D721Med (cell line): ENCODE measurements at regions not wholly inside any gene's neighbourhood (a gene's known extent, or its start where the extent isn't known, plus 50 kb on each side); places are given as distances from the start of the nearest gene placed in this dataset.
"Not testable (repeated sequence)": the region's sequence is repeated elsewhere in the genome, so short reads cannot be mapped to it uniquely, and the experiment has no call there.

Experiments used
- DNase-seq: peaks from one replicate; pipeline ENCODE4 v3.0.0; 2011; ENCODE audit warnings: low spot score; ENCODE audit not compliant: insufficient read length
- FAIRE-seq: peaks from 2 replicates; lab custom pipeline; 2011; peaks lifted over from hg19 to GRCh38; lab: Jason Lieb, UNC
- TF ChIP-seq, protein P1 (sequence below): IDR thresholded peaks from 2 replicates; pipeline ENCODE4 v1.5.1; 2012; ENCODE audit warnings: mild to moderate bottlenecking, control low read depth; ENCODE audit not compliant: insufficient read depth; ENCODE audit errors: missing control alignments

DNA sequence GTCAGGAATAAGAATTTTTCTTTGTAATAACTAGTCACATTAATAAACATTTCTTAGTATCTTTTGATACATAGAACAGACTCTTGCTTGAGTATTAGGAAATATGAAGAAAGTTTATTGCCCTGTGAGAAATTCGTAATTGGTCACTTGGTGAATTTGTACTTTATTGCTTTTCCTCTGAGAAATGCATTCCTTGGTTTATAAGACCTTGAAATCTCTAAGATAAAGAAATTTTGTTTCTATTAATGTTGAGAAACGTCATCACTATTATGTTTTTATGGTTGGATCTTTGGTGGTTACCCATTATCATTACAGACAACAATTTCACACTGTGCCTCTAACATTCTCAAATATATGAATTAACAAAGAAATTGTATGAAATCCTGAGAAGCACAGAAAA, 652.0 kb upstream of the NECTIN3 start:
- TF ChIP-seq, protein P1, sequence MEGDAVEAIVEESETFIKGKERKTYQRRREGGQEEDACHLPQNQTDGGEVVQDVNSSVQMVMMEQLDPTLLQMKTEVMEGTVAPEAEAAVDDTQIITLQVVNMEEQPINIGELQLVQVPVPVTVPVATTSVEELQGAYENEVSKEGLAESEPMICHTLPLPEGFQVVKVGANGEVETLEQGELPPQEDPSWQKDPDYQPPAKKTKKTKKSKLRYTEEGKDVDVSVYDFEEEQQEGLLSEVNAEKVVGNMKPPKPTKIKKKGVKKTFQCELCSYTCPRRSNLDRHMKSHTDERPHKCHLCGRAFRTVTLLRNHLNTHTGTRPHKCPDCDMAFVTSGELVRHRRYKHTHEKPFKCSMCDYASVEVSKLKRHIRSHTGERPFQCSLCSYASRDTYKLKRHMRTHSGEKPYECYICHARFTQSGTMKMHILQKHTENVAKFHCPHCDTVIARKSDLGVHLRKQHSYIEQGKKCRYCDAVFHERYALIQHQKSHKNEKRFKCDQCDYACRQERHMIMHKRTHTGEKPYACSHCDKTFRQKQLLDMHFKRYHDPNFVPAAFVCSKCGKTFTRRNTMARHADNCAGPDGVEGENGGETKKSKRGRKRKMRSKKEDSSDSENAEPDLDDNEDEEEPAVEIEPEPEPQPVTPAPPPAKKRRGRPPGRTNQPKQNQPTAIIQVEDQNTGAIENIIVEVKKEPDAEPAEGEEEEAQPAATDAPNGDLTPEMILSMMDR: no peak
- FAIRE-seq: no peak
- DNase-seq: no peak

DNA sequence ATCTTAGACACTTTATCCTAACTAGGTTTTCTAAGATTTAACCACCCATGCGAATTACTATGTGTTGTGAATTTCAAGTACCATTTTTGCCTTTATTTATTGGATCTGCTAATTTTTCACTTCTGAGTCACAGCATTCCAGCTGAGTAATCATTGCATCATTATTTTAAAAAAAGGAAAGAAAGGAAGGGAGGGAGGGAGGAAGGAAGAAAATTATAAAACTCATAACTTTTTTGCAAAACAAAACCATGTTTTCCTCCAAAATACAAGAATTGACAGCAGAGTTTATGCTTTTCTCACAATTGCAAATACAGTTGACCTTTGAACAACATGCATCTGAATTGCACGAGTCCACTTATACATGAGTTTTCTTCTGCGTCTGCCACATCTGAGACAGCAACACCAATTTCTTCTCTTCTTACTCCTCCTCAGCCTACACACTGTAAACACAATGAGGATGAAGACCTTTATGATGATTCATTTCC, 651.4 kb upstream of the NECTIN3 start:
- TF ChIP-seq, protein P1: no peak
- DNase-seq (no peak), FAIRE-seq (no peak)

DNA sequence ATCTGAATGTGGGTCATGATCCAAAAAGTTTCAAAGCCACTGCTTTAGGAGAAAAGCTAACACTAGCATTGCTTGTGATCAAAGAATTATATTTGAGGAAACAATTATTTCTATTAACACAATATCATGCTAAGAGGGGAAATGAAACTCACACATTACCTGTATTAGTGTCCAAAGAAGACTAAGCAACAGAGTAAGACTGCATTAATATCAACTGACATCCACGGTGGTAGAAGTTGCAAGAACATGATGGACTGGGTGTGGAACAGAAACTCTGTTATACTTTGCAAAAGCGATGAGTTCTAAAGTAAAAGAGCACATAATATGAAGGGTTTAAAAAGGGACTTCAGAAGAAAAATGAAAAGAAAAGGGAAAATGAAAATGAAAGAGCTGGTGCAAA, 648.3 kb upstream of the NECTIN3 start:
- DNase-seq (no peak), FAIRE-seq (no peak)
- TF ChIP-seq, protein P1: no peak

DNA sequence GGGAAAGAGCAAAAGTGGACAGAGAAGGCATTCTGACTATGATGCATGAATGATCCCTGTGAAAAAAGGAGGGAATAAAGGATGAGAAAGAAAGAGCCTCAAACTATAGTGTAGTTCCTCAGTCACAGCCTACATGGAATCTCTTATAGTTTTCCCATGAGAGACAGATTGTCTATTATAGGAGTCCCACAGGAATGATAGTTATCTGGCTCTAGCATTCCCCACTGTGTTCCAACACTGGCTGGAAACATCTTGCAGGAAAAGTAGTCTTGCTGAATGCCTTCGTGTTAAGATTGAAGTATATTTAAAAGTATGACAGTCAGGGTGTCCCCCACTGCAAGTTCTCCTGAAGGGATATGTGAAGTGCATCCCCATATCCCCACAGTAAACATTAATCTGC, 641.5 kb upstream of the NECTIN3 start:
- FAIRE-seq: no peak
- DNase-seq: no peak
- TF ChIP-seq, protein P1: no peak

DNA sequence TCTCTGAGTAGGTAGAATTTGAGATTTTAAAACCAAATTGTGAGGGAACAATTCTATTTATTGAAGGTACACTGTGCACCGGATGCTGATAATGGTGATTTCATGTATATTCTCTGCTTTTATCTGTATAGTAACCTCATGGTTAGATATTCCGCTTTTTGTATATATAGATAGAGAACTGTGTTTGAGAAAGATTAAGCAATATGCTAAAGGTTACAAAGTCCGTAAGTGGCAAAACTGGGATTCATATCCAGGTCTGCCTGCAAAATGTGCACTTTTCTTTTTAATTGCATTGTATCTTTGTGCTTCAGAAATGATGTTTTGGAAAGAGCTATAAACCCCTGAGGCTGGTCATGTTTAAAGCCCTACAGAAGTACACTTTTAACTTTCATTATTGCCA, 635.4 kb upstream of the NECTIN3 start:
- FAIRE-seq: no peak
- TF ChIP-seq, protein P1: no peak

DNA sequence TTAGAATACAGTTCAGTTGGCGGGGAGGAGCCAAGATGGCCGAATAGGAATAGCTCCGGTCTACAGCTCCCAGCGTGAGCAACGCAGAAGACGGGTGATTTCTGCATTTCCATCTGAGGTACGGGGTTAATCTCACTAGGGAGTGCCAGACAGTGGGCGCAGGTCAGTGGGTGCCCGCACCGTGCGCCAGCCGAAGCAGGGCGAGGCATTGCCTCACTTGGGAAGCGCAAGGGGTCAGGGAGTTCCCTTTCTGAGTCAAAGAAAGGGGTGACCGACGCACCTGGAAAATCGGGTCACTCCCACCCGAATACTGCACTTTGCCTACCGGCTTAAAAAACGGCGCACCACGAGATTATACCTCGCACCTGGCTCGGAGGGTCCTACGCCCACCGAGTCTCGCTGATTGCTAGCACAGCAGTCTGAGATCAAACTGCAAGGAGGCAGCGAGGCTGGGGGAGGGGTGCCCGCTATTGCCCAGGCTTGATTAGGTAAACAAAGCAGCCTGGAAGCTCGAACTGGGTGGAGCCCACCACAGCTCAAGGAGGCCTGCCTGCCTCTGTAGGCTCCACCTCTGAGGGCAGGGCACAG, 631.5 kb upstream of the NECTIN3 start:
- not testable (repeated sequence) for DNase-seq, FAIRE-seq

More for the DNA sequence above, 635.4 kb upstream of the NECTIN3 start:
- no peak for DNase-seq

DNA sequence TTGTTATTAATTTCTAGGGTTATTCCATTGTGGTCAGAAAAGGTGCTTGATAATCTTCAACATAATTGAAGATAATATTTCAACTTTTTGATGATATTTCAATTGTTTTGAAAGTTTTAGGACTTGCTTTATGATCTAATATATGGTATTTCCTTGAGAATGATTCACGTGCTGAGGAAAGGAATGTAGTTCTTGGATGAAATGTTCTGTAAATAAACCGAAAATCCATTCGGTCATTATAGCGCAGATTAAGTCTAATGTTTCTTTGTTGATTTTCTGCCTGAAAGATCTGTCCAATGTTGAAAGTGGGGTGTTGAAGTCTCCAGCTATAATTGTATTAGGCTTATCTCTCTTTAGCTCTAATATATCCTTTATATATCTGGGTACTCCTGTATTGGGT, 617.5 kb upstream of the NECTIN3 start:
- TF ChIP-seq, protein P1: no peak
- no peak for FAIRE-seq
- DNase-seq: no peak
